Putamen (tissue), 1 donor: ENCODE measurements at regions not wholly inside any gene's neighbourhood (a gene's known extent, or its start where the extent isn't known, plus 50 kb on each side); places are given as distances from the start of the nearest gene placed in this dataset.

Experiments
- DNase-seq: peaks from one replicate; pipeline ENCODE4 v3.0.0-alpha.2; 2016; ENCODE audit warnings: low spot score

GRCh38 chr1:222104097-222104496 is 362.2 kb upstream of the DUSP10 start:
- no peak for DNase-seq

- peak; percentile 46 for DNase-seq
These were observed 357.9 kb upstream of the DUSP10 start for GRCh38 chr1:222099746-222100145.

GRCh38 chr1:222098404-222098803 is 356.5 kb upstream of the DUSP10 start:
- DNase-seq = no peak

- DNase-seq = no peak
These were observed 355.7 kb upstream of the DUSP10 start for GRCh38 chr1:222097588-222097987.

GRCh38 chr1:222096883-222097282 is 355.0 kb upstream of the DUSP10 start:
- no peak for DNase-seq

- no peak for DNase-seq
These were observed 354.5 kb upstream of the DUSP10 start for GRCh38 chr1:222096476-222096772.

GRCh38 chr1:222095606-222096475 is 354.0 kb upstream of the DUSP10 start:
- no peak for DNase-seq

- DNase-seq = no peak
These were observed 351.6 kb upstream of the DUSP10 start for GRCh38 chr1:222093518-222093917.

GRCh38 chr1:222090103-222090502 is 348.2 kb upstream of the DUSP10 start:
- DNase-seq = no peak

GRCh38 chr1:222087221-222087920 is 345.5 kb upstream of the DUSP10 start:
- no peak for DNase-seq

- DNase-seq = no peak
These were observed 343.1 kb upstream of the DUSP10 start for GRCh38 chr1:222084996-222085395.

GRCh38 chr1:222084048-222084447 is 342.2 kb upstream of the DUSP10 start:
- DNase-seq = no peak

GRCh38 chr1:222081859-222082258 is 340.0 kb upstream of the DUSP10 start:
- no peak for DNase-seq

GRCh38 chr1:222079566-222079965 is 337.7 kb upstream of the DUSP10 start:
- DNase-seq = no peak

- DNase-seq = no peak
These were observed 335.3 kb upstream of the DUSP10 start for GRCh38 chr1:222077206-222077605.

GRCh38 chr1:222074317-222074716 is 332.4 kb upstream of the DUSP10 start:
- no peak for DNase-seq

- no peak for DNase-seq
These were observed 331.6 kb upstream of the DUSP10 start for GRCh38 chr1:222073307-222073995.

- peak; percentile 69 for DNase-seq
These were observed 329.5 kb upstream of the DUSP10 start for GRCh38 chr1:222071387-222071786.

- no peak for DNase-seq
These were observed 327.0 kb upstream of the DUSP10 start for GRCh38 chr1:222068937-222069336.

- no peak for DNase-seq
These were observed 326.2 kb upstream of the DUSP10 start for GRCh38 chr1:222068101-222068500.

GRCh38 chr1:222066539-222066938 is 324.6 kb upstream of the DUSP10 start:
- no peak for DNase-seq

GRCh38 chr1:222065234-222065633 is 323.3 kb upstream of the DUSP10 start:
- no peak for DNase-seq
